Middle frontal gyrus (tissue), 1 donor: ENCODE measurements at regions not wholly inside any gene's neighbourhood (a gene's known extent, or its start where the extent isn't known, plus 50 kb on each side); places are given as distances from the start of the nearest gene placed in this dataset.

Experiments
- DNase-seq: peaks from one replicate; pipeline ENCODE4 v3.0.0-alpha.2; 2015; ENCODE audit warnings: low spot score; ENCODE audit errors: extremely low spot score

DNA sequence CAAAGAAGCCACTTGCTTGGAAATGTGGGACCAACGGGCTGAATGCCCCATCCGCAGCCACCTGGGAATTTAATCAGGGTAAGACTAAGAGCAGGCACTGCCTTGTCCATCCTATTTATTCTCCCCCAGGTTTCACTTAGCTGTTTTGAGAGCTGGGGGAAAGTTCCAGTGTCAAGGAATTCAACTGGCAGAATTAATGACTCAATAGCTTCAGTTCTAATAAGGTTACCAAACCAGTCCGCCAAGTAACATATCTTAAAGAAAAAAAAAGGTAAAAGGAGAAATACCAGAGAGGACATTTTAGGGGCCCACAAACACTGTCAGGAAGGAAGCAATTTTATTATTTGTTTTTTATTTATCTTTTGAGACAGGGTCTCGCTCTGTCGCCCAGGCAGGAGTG lies 157.6 kb upstream of the SOD1 start:
- DNase-seq, result no peak

DNA sequence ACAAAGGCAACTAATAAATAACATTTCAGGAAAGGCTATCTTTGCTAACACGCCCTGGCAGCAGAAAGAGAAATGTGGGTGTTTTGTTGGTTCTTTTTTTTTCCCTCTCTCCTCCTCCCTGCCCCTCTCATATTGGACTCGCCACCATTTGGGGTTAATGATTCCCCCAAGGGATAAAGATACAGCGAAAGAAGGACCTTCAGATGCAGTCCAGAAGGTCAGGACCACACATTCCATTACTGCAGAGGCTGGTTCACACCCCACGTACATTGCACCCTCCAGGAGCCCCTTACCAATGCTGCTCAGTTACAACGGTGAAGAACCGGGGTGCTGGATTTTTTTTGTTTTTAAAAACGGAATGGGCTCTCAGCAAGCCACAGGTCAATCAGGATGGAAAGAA lies 156.9 kb upstream of the TIAM1 start:
- DNase-seq, result no peak

DNA sequence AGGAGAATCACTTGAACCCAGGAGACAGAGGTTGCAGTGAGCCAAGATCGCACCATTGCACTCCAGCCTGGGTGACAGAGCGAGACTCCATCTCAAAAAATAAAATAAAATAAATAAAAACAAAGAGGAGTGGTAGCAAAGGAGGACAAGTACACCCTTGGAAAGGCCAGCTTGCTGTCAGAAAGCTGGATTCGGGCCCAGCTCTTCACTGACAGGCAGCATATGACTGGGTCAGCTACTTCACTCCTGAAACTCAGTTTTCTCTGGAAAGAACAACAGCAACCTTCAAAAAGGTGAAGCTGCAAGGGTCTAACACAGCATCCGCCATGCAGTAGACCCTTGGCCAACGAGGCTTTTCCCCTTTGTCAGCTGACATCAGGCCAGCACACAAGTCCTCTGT lies 156.0 kb upstream of the TIAM1 start:
- no peak for DNase-seq

DNA sequence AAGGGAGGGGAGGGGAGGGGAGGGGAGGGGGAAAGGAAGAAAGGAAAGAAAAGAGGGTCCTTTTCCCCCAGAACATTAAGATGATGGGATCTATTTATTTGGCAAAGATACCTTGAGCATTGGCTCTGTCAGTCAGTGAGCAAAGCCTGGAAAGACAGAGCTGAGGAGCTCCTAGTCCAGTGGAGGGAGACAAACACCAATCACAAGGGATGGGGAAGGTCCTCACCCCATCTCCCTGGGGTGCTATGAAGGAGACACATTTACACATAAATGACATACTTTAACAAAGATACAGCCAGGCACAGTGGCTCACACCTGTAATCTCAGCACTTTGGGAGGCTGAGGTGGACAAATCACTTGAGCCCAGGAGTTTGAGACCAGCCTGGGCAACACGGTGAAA lies 154.9 kb upstream of the TIAM1 start:
- no peak for DNase-seq

DNA sequence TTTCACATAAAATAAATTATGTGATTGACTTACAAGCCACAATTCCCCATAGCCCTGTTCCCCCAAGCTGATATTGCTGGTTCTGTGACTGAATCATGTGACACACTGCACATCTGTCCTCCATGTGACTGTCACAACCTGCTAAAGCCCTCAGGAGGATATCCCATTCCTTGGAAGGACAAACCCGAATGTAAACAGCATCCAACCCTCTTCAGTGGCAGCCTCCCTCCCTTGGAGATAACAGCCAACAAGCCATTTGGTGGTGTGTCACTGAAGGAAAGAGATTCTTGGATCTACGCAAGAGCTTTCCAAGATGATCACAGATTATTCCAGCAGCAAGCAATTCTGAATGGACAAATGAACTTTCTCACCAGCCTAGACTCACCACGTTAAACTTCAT lies 153.9 kb upstream of the TIAM1 start:
- no peak for DNase-seq

DNA sequence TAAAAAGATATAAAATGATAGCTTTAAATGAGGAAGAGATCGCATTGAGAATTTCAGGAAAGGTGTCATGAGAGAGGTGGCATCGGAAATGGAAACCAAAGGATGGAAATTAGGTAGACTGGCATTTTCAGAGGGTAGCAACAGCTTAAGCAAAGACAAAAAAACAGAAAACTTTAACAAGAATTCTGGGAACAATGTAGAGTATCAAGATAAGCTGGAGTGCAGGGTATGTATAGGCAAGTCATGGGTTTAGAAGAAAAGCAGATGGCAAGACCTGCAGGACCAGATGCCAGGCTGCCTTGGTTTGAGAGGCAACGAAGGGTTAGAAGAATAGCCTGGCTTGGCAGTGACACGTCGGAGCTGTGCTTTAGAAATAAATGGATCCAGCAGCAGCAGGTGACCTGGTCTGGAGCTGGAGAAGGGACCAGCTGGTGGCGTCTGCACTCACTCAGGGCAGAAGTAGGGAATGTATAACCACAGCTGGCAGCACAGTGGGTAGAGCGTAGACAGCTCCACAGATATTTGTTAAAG lies 149.4 kb upstream of the TIAM1 start:
- no peak for DNase-seq

DNA sequence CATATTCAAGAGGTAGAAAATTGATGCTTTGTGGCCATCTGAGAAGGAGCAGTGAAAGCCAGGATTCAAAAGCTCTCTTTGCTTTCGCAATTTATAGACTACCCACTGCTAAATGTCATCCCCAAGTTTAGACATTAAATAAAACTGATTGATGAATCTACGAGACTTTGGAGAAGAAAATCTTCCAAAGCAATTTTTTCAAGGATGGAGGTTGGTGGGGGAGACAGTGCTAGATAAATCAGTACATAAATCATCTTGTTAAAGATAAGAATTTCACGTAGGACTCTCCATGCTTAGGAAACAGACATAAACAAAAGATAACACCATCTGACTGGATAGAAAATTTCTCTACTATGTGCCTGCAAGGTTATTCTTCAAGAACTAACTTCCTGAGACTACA lies 147.6 kb upstream of the TIAM1 start:
- no peak for DNase-seq

DNA sequence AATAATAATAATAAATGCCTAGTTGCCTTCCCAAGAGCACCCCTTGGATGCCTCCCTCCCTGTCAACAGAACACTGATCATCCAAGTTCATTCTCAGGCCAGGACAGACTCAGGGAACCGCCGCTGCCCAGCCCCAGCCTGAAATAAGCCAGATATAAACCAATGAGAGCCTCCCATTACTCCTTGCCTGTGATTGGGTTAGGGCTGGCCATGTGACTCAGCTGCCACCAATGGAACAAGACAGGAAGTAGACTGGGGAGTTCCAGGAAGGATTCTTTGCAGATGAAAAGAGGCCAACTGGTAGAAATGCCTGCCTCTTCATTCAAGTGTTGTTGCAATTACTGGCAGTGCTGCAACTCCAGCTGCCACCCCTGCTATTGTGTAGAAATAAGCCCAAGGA lies 146.4 kb upstream of the TIAM1 start:
- no peak for DNase-seq

DNA sequence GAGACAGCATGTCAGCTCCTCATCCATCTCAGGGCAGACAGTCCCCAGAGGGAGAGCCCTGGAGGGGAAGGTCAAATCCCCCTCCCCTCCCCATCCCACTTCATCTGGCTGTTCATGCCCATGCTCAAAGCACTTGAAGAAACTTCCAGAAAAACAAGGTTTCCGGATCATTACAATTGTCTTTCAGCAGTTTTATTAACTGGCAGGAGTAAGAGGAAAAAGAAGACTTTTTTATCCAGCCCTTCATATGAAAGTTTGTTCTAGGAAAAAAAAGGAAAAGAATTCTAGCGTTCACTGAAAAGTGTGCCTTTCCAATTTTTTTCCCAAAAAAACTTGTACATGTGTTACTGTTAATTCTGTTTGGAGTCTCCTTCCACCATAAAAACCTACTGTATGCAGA lies 145.7 kb upstream of the TIAM1 start:
- DNase-seq, result no peak

DNA sequence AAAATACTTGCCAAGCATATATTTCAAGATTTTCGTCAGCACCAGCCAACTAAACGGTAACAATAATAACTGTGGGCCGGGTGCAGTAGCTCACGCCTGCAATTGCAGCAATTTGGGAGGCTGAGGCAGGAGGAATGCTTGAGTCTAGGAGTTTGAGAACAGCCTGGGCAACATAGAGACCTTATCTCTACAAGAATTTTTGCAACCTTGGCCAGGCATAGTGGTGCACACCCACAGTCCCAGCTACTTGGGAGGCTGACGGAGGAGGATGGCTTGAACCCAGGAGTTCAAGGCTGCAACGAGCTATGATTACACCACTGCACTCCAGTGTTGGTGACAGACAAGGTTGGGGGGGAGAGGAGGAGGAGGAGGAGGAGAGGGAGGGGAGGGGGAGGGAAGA lies 145.0 kb upstream of the TIAM1 start:
- no peak for DNase-seq

DNA sequence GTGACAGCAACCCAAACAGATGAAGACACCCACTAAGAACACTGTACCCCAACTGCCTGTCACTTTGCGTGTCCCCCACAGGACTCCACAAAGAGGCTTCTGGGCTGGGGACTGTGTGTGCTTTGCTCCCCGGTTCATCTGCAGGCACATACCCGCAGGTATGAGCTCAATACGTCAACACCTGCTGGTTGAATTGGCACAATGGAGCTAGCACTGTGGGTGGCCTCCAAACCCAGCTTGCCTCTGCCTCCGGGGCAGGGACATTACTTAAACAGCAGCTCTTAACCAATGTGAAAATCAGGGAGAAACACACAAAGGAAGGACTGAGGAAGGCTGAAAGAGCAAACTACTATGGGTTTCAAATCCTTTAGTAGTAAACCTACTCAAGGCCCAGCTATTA lies 140.2 kb upstream of the TIAM1 start:
- no peak for DNase-seq

DNA sequence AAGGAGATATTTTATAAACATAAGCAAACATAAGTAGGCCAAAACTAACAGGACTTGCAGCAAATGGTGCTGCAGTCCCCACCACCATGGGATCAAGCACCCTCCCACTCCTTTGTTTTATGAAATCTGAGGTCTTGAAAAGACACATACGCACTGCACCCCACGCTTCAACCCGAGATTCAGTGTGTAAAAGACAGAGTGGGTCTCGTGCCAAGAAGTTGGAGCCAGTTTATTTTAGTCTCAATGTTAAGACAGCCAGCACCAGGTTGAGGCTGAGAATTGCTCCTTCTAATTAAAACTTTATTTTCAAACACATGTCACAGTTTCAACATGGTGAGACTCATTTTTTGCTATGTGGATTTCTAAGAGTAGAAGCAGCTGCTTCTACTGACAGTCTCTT lies 139.1 kb upstream of the TIAM1 start:
- no peak for DNase-seq

DNA sequence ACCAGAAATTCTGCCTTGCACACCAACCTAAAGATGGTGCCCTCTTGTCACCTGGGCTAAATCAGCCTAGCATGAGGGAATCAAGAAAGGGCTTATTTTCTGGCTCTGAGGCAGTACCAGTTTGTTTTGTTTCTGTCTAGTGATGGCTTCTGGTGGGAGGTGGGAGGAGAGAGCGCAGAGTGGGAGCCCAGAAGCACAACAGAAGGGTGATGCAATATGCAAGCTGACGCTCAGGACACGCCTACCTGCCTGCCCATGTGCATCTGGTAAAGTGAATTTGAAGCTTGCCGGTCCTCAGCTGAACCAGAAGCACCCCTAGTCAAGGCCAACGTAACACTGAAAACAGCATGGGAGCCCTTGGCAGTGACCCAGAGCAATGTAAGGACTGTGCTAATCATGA lies 138.4 kb upstream of the TIAM1 start:
- DNase-seq, result no peak

DNA sequence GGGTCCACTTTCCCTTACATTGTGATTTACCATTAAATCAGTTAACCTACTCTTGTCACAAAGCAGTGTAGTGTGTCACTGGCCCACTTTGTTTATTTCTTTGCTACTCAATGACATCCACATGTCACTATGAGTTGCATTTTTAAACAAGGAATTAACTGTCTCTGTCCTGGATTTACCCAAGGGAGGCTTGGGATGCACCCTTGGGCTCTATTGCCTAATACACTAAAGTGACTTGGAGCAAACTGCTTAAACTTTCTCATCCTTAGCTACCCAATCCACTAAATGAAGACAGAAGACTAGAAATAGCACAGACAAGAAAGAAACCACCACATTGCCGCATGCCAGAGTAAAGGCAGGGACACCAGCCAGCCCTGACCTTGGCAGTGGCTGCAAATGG lies 136.2 kb upstream of the TIAM1 start:
- no peak for DNase-seq

DNA sequence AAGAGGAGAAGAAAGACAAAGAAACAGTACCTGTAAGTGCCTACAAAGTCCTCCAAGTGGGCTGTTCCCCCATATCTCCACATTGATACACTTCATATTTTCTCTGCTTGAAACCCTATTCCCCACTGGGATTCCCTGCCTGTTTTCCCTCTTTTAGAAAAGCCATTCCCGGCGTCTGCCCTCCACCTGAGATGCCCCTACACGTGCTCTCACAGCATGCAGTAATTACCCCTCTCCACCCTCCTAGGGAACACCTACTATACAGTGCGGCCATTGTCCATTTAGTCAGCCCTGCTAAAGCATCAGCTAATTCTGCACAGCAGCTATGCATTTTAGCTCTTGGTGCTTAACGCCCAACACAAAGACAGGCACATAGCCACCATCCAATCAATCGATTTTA lies 135.7 kb upstream of the TIAM1 start:
- DNase-seq, result no peak

DNA sequence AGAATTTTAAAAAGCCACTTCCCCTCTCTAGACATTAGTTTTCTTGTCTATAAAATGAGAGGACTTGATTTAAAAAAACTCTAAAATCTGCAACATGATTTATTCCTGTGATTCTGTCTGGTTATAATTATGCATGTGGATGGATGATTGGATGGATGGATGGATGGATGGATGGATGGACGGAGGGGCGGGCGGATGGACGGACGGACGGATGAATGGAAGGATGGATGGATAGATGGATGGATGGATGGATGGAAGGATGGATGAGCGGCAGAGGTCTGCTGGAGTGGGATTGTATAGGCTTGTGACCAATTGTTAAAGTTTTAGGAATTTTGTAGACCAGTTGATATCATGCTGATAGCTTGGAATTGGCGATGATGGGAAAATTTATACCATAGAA lies 135.2 kb upstream of the TIAM1 start:
- no peak for DNase-seq

DNA sequence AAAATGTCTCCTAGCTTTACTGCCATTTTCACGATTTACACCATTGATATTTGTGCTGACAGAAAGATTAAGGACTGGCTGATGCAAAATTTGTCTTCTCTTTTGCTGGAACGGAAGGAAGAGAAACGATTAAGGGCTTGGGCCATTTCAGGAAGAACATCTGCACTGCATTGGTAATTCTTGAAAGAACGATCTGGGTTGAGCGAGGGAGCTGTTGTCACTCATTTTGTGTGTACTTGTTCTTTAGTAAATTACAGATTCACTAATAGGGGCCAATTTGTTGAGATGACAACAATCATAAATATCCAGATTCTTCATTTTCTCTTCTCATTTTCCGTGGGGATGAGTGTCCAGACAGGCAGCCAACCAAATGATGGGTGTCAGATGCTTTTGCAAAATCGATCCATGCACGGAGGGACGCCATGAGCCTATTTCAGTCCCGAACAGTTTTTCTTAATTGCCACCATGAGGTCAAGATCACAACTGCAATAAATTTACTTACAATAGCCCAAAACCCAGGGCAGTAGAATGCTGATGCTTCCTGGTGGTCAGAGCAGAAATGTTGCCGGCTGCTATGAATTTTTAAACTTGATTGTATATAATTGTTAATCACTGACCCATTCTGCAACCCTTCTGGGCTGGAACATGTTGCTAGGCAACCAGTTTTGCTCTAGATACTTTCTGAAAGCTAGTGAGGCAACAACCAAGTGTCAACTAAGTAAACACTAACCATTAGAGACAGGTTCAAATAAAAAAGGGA lies 132.4 kb upstream of the TIAM1 start:
- no peak for DNase-seq

DNA sequence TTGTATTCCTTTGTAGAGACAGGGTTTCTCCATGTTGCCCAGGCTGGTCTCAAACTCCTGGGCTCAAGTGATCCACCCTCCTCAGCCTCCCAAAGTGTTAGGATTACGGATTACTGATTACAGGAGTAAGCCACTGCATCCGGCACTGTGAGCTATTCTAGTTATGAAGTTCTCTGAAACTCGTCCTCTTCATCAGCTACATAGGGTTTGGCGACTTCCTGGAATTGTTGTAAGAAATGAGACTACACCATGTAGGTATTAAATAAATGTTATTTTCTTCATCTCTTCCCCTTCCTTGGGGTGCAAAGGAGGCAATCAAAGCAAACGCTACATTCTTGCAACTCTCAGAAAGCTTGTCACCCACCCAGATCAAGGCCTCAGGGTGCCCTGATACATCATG lies 131.2 kb upstream of the TIAM1 start:
- DNase-seq, result no peak

DNA sequence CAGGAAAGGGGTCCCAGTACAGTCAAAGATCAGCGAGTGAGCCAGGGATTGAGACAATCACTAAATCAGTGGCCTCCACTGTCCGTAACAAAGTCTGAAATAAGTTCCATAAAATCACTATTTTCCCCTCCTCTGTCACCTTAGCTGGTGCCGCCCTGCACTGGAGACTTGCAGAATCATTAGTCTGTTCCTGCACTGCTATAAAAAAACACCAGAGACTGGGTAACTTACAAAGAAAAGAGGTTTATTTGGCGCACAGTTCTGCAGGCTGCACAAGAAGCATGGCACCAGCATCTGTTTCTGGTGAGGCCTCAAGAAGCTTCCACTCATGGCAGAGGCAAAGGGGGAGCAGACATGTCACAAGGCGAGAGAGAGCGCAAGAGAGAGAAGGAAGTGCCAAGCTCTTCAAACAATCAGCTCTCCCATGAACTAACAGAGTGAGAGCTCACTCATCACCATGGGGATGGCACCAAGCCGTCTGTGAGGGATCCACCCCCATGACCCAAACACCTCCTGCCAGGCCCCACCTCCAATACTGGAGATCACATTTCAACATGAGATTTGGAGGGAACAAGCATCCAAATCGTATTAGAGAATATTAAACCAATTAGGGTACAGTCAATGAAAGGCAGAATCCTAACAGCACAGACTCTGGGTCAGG lies 129.8 kb upstream of the TIAM1 start:
- no peak for DNase-seq

DNA sequence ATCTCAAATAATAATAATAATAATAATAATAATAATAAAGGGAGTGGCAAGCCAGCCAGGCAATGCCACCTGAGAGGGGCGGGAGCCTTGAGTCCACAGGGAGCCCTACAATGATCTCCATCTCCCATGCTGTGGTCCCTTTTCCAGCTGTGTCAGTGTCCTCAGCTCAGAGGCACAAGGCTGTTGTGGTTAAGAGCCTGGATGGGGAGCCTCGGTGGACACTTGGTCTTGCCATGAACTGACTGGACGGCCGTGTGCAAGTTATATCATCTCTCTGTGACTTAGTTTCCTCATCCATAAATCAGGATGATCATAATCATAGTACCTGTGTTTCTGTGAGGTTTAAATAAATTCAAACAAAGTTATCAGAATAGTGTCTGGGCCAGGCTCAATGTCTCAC lies 127.8 kb upstream of the TIAM1 start:
- DNase-seq, result no peak

DNA sequence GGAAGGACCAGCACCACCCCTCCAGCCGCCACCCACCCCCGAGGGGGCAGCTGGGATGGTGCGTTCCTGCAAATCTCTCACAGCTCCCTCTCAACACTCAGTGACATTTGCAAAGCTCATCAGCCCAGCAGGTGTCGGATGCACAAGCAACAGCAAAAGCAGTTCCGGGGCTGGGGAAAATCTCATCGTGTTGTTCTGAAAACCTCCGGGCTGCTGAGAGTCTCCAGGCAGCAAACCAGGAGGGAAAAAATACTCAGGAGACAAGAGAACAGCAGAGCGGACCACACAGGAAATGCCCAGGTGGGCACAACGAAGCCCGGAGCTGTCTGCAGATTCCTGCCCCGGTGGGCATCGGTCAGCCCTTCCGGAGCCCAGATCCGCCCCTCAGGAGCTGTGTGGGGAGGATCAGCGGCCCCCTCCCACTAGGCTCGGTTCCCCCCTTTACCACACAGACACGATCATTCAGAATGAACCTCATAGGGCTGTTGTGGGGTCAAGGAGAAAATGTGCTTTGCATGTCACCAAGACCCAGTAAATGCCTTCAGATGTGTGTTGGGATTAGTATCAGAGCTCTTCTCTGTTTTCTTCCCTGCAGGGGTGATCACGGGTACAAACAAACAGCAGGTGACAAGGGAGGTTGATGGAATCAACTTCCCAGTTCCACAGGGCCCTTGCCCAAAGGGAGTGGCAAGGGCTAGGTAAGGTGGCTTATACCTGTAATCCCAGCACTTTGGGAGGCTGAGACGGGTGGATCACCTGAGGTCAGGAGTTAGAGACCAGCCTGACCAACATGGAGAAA lies 127.0 kb upstream of the TIAM1 start:
- DNase-seq, result no peak

DNA sequence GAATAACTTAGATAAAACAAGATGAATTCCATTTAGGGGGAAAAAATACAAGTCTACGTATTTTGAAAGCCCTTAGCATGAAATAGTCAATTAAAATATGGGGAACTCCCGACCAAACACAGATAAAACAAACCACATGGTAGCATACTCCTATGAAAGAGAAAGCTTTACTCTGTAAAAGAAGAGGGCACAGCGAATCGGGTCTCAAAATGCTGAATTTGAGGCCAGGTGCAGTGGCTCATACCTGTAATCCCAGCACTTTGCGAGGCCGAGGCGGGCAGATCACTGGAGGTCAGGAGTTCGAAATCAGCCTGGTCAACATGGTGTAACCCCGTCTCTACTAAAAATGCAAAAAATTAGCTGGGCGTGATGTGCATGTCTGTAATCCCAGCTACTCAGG lies 116.9 kb upstream of the TIAM1 start:
- DNase-seq, result no peak
